ENCODE measurements at regions not wholly inside any gene's neighbourhood (a gene's known extent, or its start where the extent isn't known, plus 50 kb on each side); places are given as distances from the start of the nearest gene placed in this dataset.
"Not testable (repeated sequence)": the region's sequence is repeated elsewhere in the genome, so short reads cannot be mapped to it uniquely, and the experiment has no call there.

GRCh38 chr2:153403940-153404339 lies 74.6 kb downstream of the RPRM start:
- Histone ChIP-seq H3K27me3 (no peaks in the 10 kb centered on the region), H3K27ac (no peak overlapping the region), H3K9me3 (no peaks in the 10 kb centered on the region), H3K4me1 (no peaks in the 10 kb centered on the region), H3K4me3 (no peak overlapping the region), H3K36me3 (no peaks in the 10 kb centered on the region)
- no peak for DNase-seq
- intact Hi-C loops (cut with DNase I; ENCODE audit: low total_unique reads), result no loop called here
- TF ChIP-seq CTCF (IDR thresholded peaks at IDR 0.05), result no peak

- H3K27me3 ChIP-seq; intact Hi-C loops (cut with DNase I; ENCODE audit: low total_unique reads); H3K36me3 ChIP-seq; H3K27ac ChIP-seq; H3K4me3 ChIP-seq; H3K4me1 ChIP-seq; H3K9me3 ChIP-seq; DNase-seq: not testable (repeated sequence)
These were observed 75.2 kb downstream of the RPRM start for GRCh38 chr2:153403352-153403751.

GRCh38 chr2:153394686-153395085 lies 83.9 kb downstream of the RPRM start:
- Histone ChIP-seq H3K27ac (no peak overlapping the region), H3K27me3 (no peaks in the 10 kb centered on the region), H3K36me3 (no peaks in the 10 kb centered on the region), H3K4me1 (no peaks in the 10 kb centered on the region), H3K4me3 (no peak overlapping the region), H3K9me3 (peaks cover 0 to 4% (median 0%) of the 10 kb centered on the region in 3 donors)
- no peak for TF ChIP-seq CTCF (IDR thresholded peaks at IDR 0.05)
- DNase-seq, result no peak
- intact Hi-C loops (cut with DNase I; ENCODE audit: low total_unique reads), result no loop called here

- no peaks in the 10 kb centered on the region for H3K27me3 ChIP-seq
- DNase-seq, result no peak
- no peak for TF ChIP-seq CTCF (IDR thresholded peaks at IDR 0.05)
- peaks cover 0 to 4% (median 0%) of the 10 kb centered on the region in 3 donors for H3K9me3 ChIP-seq
- no peak overlapping the region for H3K27ac ChIP-seq
- H3K36me3 ChIP-seq, result no peaks in the 10 kb centered on the region
- H3K4me1 ChIP-seq, result no peaks in the 10 kb centered on the region
- intact Hi-C loops (cut with DNase I; ENCODE audit: low total_unique reads), result no loop called here
- H3K4me3 ChIP-seq, result no peak overlapping the region
These were observed 84.3 kb downstream of the RPRM start for GRCh38 chr2:153394247-153394646.

- Histone ChIP-seq H3K4me1 (no peaks in the 10 kb centered on the region), H3K36me3 (no peaks in the 10 kb centered on the region), H3K27ac (no peak overlapping the region), H3K27me3 (no peaks in the 10 kb centered on the region), H3K4me3 (no peak overlapping the region), H3K9me3 (peaks cover 0 to 4% (median 0%) of the 10 kb centered on the region in 3 donors)
- TF ChIP-seq CTCF (IDR thresholded peaks at IDR 0.05), result no peak
- DNase-seq, result no peak
- intact Hi-C loops (cut with DNase I; ENCODE audit: low total_unique reads), result no loop called here
These were observed 85.0 kb downstream of the RPRM start for GRCh38 chr2:153393518-153393917.

GRCh38 chr2:153391131-153391530 lies 87.4 kb downstream of the RPRM start:
- intact Hi-C loops (cut with DNase I; ENCODE audit: low total_unique reads), result no loop called here
- H3K4me1 ChIP-seq, result no peaks in the 10 kb centered on the region
- no peak overlapping the region for H3K4me3 ChIP-seq

More at GRCh38 chr2:153391131-153391530, 87.4 kb downstream of the RPRM start:
- no peaks in the 10 kb centered on the region for H3K27me3 ChIP-seq
- H3K9me3 ChIP-seq, result peaks cover 0 to 4% (median 0%) of the 10 kb centered on the region in 3 donors
- TF ChIP-seq CTCF (IDR thresholded peaks at IDR 0.05), result no peak
- no peak for DNase-seq
- H3K36me3 ChIP-seq, result no peaks in the 10 kb centered on the region
- no peak overlapping the region for H3K27ac ChIP-seq
